Dendritic cell treated with granulocyte-macrophage colony-stimulating factor and Interleukin-4, amounts not matched to agents 40 ng/mL and 50 ng/mL, for 4 days (primary cell): ENCODE measurements at regions not wholly inside any gene's neighbourhood (a gene's known extent, or its start where the extent isn't known, plus 50 kb on each side); places are given as distances from the start of the nearest gene placed in this dataset.

ENCODE experiments used
- H3K27ac Mint-ChIP-seq: one replicate; pipeline ENCODE4 v1.8.0; 2022; ENCODE audit warnings: mild to moderate bottlenecking, mixed read lengths
- H3K27me3 Mint-ChIP-seq: one replicate; pipeline ENCODE4 v1.8.0; 2022; ENCODE audit warnings: mild to moderate bottlenecking, mixed read lengths
- H3K36me3 Mint-ChIP-seq: one replicate; pipeline ENCODE4 v1.8.0; 2022; ENCODE audit warnings: low read depth, mixed read lengths
- H3K4me1 Mint-ChIP-seq: one replicate; pipeline ENCODE4 v1.8.0; 2022; ENCODE audit warnings: low read depth, mixed read lengths
- H3K4me3 Mint-ChIP-seq: one replicate; pipeline ENCODE4 v1.8.0; 2022; ENCODE audit warnings: mild to moderate bottlenecking, moderate library complexity, mixed read lengths
- H3K9me3 Mint-ChIP-seq: one replicate; pipeline ENCODE4 v1.8.0; 2022; ENCODE audit warnings: mixed read lengths
- intact Hi-C: fragments of 100-400 bp; cut with micrococcal nuclease; formaldehyde crosslinking; loops from one replicate; pipeline ENCODE4 v1.15.0; 2022

- no peak overlapping the region for H3K27ac Mint-ChIP-seq
- intact Hi-C loops = no loop called here
- H3K4me1 Mint-ChIP-seq = peaks cover 15% of the 10 kb centered on the region
- no peaks in the 10 kb centered on the region for H3K9me3 Mint-ChIP-seq
- peaks cover 5% of the 10 kb centered on the region for H3K27me3 Mint-ChIP-seq
- H3K36me3 Mint-ChIP-seq = no peaks in the 10 kb centered on the region
- no peak overlapping the region for H3K4me3 Mint-ChIP-seq
Observed at GRCh38 chr2:12074126-12074844, 327.9 kb downstream of the LPIN1 start.

GRCh38 chr2:12074845-12075217 is 328.4 kb downstream of the LPIN1 start:
- peaks cover 7% of the 10 kb centered on the region for H3K27me3 Mint-ChIP-seq
- H3K36me3 Mint-ChIP-seq = no peaks in the 10 kb centered on the region
- intact Hi-C loops = no loop called here
- no peak overlapping the region for H3K4me3 Mint-ChIP-seq
- no peak overlapping the region for H3K27ac Mint-ChIP-seq
- no peaks in the 10 kb centered on the region for H3K9me3 Mint-ChIP-seq
- peaks cover 15% of the 10 kb centered on the region for H3K4me1 Mint-ChIP-seq

- no peaks in the 10 kb centered on the region for H3K9me3 Mint-ChIP-seq
- peaks cover 8% of the 10 kb centered on the region for H3K4me1 Mint-ChIP-seq
- H3K4me3 Mint-ChIP-seq = no peak overlapping the region
- H3K36me3 Mint-ChIP-seq = no peaks in the 10 kb centered on the region
- peaks cover 7% of the 10 kb centered on the region for H3K27me3 Mint-ChIP-seq
- H3K27ac Mint-ChIP-seq = no peak overlapping the region
- intact Hi-C loops = no loop called here
Observed at GRCh38 chr2:12075603-12076002, 329.2 kb downstream of the LPIN1 start.

GRCh38 chr2:12076810-12077209 is 330.4 kb downstream of the LPIN1 start:
- Mint-ChIP-seq H3K4me1 (no peaks in the 10 kb centered on the region), H3K9me3 (no peaks in the 10 kb centered on the region), H3K36me3 (no peaks in the 10 kb centered on the region), H3K27ac (no peak overlapping the region), H3K4me3 (no peak overlapping the region), H3K27me3 (peaks cover 7% of the 10 kb centered on the region)
- intact Hi-C loops = no loop called here

- H3K36me3 Mint-ChIP-seq = no peaks in the 10 kb centered on the region
- H3K4me3 Mint-ChIP-seq = no peak overlapping the region
- intact Hi-C loops = no loop called here
- no peaks in the 10 kb centered on the region for H3K9me3 Mint-ChIP-seq
- H3K27me3 Mint-ChIP-seq = peaks cover 7% of the 10 kb centered on the region
- H3K4me1 Mint-ChIP-seq = peaks cover 4% of the 10 kb centered on the region
- H3K27ac Mint-ChIP-seq = no peak overlapping the region
Observed at GRCh38 chr2:12080360-12080759, 333.9 kb downstream of the LPIN1 start.

GRCh38 chr2:12081481-12082210 is 335.2 kb downstream of the LPIN1 start:
- H3K9me3 Mint-ChIP-seq = no peaks in the 10 kb centered on the region
- H3K4me1 Mint-ChIP-seq = peaks cover 4% of the 10 kb centered on the region
- intact Hi-C loops = no loop called here
- no peak overlapping the region for H3K27ac Mint-ChIP-seq
- H3K4me3 Mint-ChIP-seq = no peak overlapping the region
- H3K36me3 Mint-ChIP-seq = no peaks in the 10 kb centered on the region
- H3K27me3 Mint-ChIP-seq = peaks cover 7% of the 10 kb centered on the region

GRCh38 chr2:12083081-12083581 is 336.7 kb downstream of the LPIN1 start:
- intact Hi-C loops = no loop called here
- Mint-ChIP-seq H3K27ac (no peak overlapping the region), H3K4me3 (no peak overlapping the region), H3K36me3 (no peaks in the 10 kb centered on the region), H3K4me1 (peaks cover 4% of the 10 kb centered on the region), H3K27me3 (peaks cover 7% of the 10 kb centered on the region), H3K9me3 (no peaks in the 10 kb centered on the region)

- Mint-ChIP-seq H3K9me3 (no peaks in the 10 kb centered on the region), H3K36me3 (no peaks in the 10 kb centered on the region), H3K27me3 (peaks cover 3% of the 10 kb centered on the region), H3K4me3 (no peak overlapping the region), H3K4me1 (peaks cover 11% of the 10 kb centered on the region), H3K27ac (no peak overlapping the region)
- intact Hi-C loops = no loop called here
Observed at GRCh38 chr2:12083713-12084419, 337.4 kb downstream of the LPIN1 start.

- intact Hi-C loops = no loop called here
- H3K4me1 Mint-ChIP-seq = peaks cover 11% of the 10 kb centered on the region
- H3K4me3 Mint-ChIP-seq = no peak overlapping the region
- no peaks in the 10 kb centered on the region for H3K36me3 Mint-ChIP-seq
- H3K9me3 Mint-ChIP-seq = no peaks in the 10 kb centered on the region
- H3K27ac Mint-ChIP-seq = no peak overlapping the region
- peaks cover 11% of the 10 kb centered on the region for H3K27me3 Mint-ChIP-seq
Observed at GRCh38 chr2:12087175-12087574, 340.7 kb downstream of the LPIN1 start.

GRCh38 chr2:12087671-12088380 is 341.4 kb downstream of the LPIN1 start:
- no peak overlapping the region for H3K27ac Mint-ChIP-seq

GRCh38 chr2:12089001-12089400 is 342.6 kb downstream of the LPIN1 start:
- no peak overlapping the region for H3K4me3 Mint-ChIP-seq
- H3K27ac Mint-ChIP-seq = no peak overlapping the region

More at GRCh38 chr2:12087671-12088380, 341.4 kb downstream of the LPIN1 start:
- H3K4me1 Mint-ChIP-seq = peaks cover 11% of the 10 kb centered on the region
- no peak overlapping the region for H3K4me3 Mint-ChIP-seq
- peaks cover 11% of the 10 kb centered on the region for H3K27me3 Mint-ChIP-seq
- intact Hi-C loops = no loop called here
- H3K36me3 Mint-ChIP-seq = no peaks in the 10 kb centered on the region
- H3K9me3 Mint-ChIP-seq = no peaks in the 10 kb centered on the region

GRCh38 chr2:12089496-12089895 is 343.1 kb downstream of the LPIN1 start:
- Mint-ChIP-seq H3K27ac (no peak overlapping the region), H3K4me1 (peaks cover 7% of the 10 kb centered on the region), H3K36me3 (no peaks in the 10 kb centered on the region), H3K4me3 (no peak overlapping the region), H3K9me3 (no peaks in the 10 kb centered on the region), H3K27me3 (peaks cover 12% of the 10 kb centered on the region)
- intact Hi-C loops = no loop called here

More at GRCh38 chr2:12089001-12089400, 342.6 kb downstream of the LPIN1 start:
- Mint-ChIP-seq H3K9me3 (no peaks in the 10 kb centered on the region), H3K4me1 (peaks cover 11% of the 10 kb centered on the region), H3K36me3 (no peaks in the 10 kb centered on the region), H3K27me3 (peaks cover 11% of the 10 kb centered on the region)
- intact Hi-C loops = no loop called here

GRCh38 chr2:12090072-12090471 is 343.6 kb downstream of the LPIN1 start:
- Mint-ChIP-seq H3K27ac (no peak overlapping the region), H3K27me3 (peaks cover 12% of the 10 kb centered on the region), H3K4me3 (no peak overlapping the region), H3K36me3 (no peaks in the 10 kb centered on the region), H3K9me3 (no peaks in the 10 kb centered on the region), H3K4me1 (peaks cover 7% of the 10 kb centered on the region)
- intact Hi-C loops = no loop called here
